ENCODE measurements at regions not wholly inside any gene's neighbourhood (a gene's known extent, or its start where the extent isn't known, plus 50 kb on each side); places are given as distances from the start of the nearest gene placed in this dataset.

DNA sequence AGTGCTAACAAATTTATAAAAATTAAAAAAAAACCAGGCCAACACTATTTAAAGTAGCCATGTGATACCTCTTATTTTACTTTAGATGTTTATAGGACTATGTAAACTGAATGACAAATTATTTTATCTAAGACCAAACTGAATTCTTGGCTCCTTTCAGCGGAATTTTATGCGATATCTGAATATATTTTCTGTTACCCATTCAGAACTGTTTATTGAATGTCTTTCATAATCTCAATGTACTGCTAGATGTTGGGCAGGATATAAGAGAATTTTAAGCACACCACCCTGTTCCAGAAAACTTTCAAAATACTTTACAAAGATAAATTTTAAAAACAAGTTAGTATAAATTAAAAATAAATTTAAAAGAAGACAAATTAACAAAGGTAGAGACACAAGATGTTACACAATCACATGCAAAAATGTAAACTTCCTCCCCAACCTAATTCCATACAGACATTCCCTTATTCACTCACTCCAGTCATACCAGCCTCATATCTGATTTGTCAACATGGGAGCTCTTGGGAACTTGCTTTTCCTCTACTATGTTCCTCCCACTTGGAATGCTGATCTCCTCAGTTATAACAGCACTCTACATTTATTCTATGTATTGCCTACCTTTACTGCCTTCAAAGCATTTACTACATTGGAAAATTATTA, 154.6 kb upstream of the MBNL1 start:
- Histone ChIP-seq H3K27me3 (ENCODE audit: control insufficient read depth, low read length) (no peaks in the 10 kb centered on the region), H3K36me3 (ENCODE audit: control insufficient read depth, low read length) (no peaks in the 10 kb centered on the region), H3K9me3 (ENCODE audit: control insufficient read depth, insufficient read depth, low read length) (no peaks in the 10 kb centered on the region), H3K4me2 (ENCODE audit: low read length) (no peak overlapping the region), H3K4me1 (ENCODE audit: control insufficient read depth, low read length) (no peaks in the 10 kb centered on the region), H3K27ac (ENCODE audit: low read depth, low read length) (no peak overlapping the region), H3K4me3 (ENCODE audit: low read length) (no peak overlapping the region), H3K9me2 (replicated peaks; ENCODE audit: control insufficient read depth, low read length) (no peaks in the 10 kb centered on the region), H3F3A (ENCODE audit: control insufficient read depth, insufficient read depth) (no peaks in the 10 kb centered on the region), H3K79me2 (ENCODE audit: control insufficient read depth, low read length) (no peaks in the 10 kb centered on the region), H4K20me1 (ENCODE audit: control insufficient read depth, insufficient read depth, low read depth, low read length) (no peaks in the 10 kb centered on the region)
- TF ChIP-seq, protein P1, sequence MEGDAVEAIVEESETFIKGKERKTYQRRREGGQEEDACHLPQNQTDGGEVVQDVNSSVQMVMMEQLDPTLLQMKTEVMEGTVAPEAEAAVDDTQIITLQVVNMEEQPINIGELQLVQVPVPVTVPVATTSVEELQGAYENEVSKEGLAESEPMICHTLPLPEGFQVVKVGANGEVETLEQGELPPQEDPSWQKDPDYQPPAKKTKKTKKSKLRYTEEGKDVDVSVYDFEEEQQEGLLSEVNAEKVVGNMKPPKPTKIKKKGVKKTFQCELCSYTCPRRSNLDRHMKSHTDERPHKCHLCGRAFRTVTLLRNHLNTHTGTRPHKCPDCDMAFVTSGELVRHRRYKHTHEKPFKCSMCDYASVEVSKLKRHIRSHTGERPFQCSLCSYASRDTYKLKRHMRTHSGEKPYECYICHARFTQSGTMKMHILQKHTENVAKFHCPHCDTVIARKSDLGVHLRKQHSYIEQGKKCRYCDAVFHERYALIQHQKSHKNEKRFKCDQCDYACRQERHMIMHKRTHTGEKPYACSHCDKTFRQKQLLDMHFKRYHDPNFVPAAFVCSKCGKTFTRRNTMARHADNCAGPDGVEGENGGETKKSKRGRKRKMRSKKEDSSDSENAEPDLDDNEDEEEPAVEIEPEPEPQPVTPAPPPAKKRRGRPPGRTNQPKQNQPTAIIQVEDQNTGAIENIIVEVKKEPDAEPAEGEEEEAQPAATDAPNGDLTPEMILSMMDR (IDR thresholded peaks at IDR 0.05; ENCODE audit: low read depth, low read length, poor library complexity, severe bottlenecking), result no peak
- no peak for TF ChIP-seq EZH2phosphoT487 (IDR thresholded peaks at IDR 0.05; ENCODE audit: borderline replicate concordance, low read length)

DNA sequence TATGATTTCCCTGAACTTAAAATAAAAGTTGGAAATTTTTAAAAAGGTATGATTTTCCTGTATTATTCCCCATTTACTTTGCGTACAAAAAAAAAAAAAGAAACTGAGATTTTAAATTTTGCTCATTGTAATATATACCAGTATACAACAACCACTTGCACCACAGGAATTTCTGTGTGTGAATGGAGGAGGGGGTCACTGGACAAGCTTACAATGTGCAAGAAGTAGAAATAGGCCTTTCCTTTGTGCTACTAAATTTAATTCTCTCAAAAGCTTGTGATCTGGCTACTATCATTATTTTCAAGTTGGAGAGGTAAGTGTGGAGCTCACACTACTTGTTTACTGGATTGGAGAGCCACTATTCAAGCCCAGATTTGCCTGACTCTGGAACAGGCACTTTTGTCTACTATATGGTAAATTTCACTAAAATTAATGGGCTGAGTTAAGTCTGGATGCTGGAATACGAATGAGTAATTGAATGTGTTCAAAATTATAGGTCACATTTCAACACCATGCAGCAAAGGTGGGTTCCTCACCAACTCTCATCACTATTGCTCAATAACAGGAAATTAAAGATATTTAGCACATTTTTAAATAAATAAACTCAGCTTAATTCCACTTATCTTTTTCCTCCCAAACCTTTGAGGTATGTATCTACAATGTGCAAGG, 148.0 kb upstream of the MBNL1 start:
- no peak overlapping the region for H3K4me2 ChIP-seq (ENCODE audit: low read length)
- no peaks in the 10 kb centered on the region for H3K9me2 ChIP-seq (replicated peaks; ENCODE audit: control insufficient read depth, low read length)
- H3K27me3 ChIP-seq (ENCODE audit: control insufficient read depth, low read length), result no peaks in the 10 kb centered on the region
- no peaks in the 10 kb centered on the region for H3K79me2 ChIP-seq (ENCODE audit: control insufficient read depth, low read length)
- no peaks in the 10 kb centered on the region for H3K4me1 ChIP-seq (ENCODE audit: control insufficient read depth, low read length)
- H3K36me3 ChIP-seq (ENCODE audit: control insufficient read depth, low read length), result no peaks in the 10 kb centered on the region
- no peak overlapping the region for H3K4me3 ChIP-seq (ENCODE audit: low read length)
- H3K9me3 ChIP-seq (ENCODE audit: control insufficient read depth, insufficient read depth, low read length), result no peaks in the 10 kb centered on the region
- H3K27ac ChIP-seq (ENCODE audit: low read depth, low read length), result no peak overlapping the region
- TF ChIP-seq EZH2phosphoT487 (IDR thresholded peaks at IDR 0.05; ENCODE audit: borderline replicate concordance, low read length), result no peak
- TF ChIP-seq, protein P1 (IDR thresholded peaks at IDR 0.05; ENCODE audit: low read depth, low read length, poor library complexity, severe bottlenecking), result no peak
- H4K20me1 ChIP-seq (ENCODE audit: control insufficient read depth, insufficient read depth, low read depth, low read length), result no peaks in the 10 kb centered on the region
- no peaks in the 10 kb centered on the region for H3F3A ChIP-seq (ENCODE audit: control insufficient read depth, insufficient read depth)

DNA sequence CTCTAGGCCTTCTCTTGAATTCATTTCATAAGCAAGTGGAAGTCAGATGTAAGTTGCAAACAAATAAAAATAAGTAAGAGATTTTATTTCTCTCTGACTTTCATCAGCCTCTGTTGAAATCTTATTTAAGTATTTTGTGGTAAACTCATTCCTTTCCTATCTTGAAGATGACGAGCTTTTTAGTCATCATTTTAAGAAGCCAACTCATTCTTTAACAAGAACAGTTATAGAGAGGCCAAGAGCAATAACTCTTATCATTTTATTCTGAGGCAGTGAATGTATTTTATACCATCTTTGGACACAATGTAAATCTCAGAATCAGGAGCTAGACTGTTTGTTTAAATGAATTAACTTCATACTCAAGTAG, 147.5 kb upstream of the MBNL1 start:
- Histone ChIP-seq H3F3A (ENCODE audit: control insufficient read depth, insufficient read depth) (no peaks in the 10 kb centered on the region), H3K27ac (ENCODE audit: low read depth, low read length) (no peak overlapping the region), H4K20me1 (ENCODE audit: control insufficient read depth, insufficient read depth, low read depth, low read length) (no peaks in the 10 kb centered on the region), H3K4me1 (ENCODE audit: control insufficient read depth, low read length) (no peaks in the 10 kb centered on the region), H3K9me2 (replicated peaks; ENCODE audit: control insufficient read depth, low read length) (no peaks in the 10 kb centered on the region), H3K4me2 (ENCODE audit: low read length) (no peak overlapping the region), H3K4me3 (ENCODE audit: low read length) (no peak overlapping the region), H3K36me3 (ENCODE audit: control insufficient read depth, low read length) (no peaks in the 10 kb centered on the region), H3K27me3 (ENCODE audit: control insufficient read depth, low read length) (no peaks in the 10 kb centered on the region), H3K9me3 (ENCODE audit: control insufficient read depth, insufficient read depth, low read length) (no peaks in the 10 kb centered on the region), H3K79me2 (ENCODE audit: control insufficient read depth, low read length) (no peaks in the 10 kb centered on the region)
- TF ChIP-seq, protein P1 (IDR thresholded peaks at IDR 0.05; ENCODE audit: low read depth, low read length, poor library complexity, severe bottlenecking), result no peak
- TF ChIP-seq EZH2phosphoT487 (IDR thresholded peaks at IDR 0.05; ENCODE audit: borderline replicate concordance, low read length), result no peak
